Bronchial epithelial cell (primary cell): ENCODE measurements at regions not wholly inside any gene's neighbourhood (a gene's known extent, or its start where the extent isn't known, plus 50 kb on each side); places are given as distances from the start of the nearest gene placed in this dataset.
A peak's percentile ranks its signal among the peaks of the same experiment; 100 is the strongest.

Experiments
- DNase-seq: peaks from one replicate; pipeline ENCODE4 v3.0.0-alpha.2; 2010; ENCODE audit warnings: low read depth
- FAIRE-seq: peaks from 2 replicates; lab custom pipeline; 2011; peaks lifted over from hg19 to GRCh38; lab: Jason Lieb, UNC
- H3K27me3 ChIP-seq: 2 replicates; pipeline ENCODE4 v1.5.1; 2011; ENCODE audit warnings: low read length; ENCODE audit not compliant: control insufficient read depth, insufficient read depth
- H3K36me3 ChIP-seq: 2 replicates; pipeline ENCODE4 v1.5.1; 2011; ENCODE audit warnings: low read length; ENCODE audit not compliant: control insufficient read depth, insufficient read depth
- H3K4me3 ChIP-seq: 2 replicates; pipeline ENCODE4 v1.5.1; 2011; ENCODE audit warnings: mild to moderate bottlenecking, low read depth, low read length, control low read depth
- TF ChIP-seq, protein P1 (sequence below): IDR thresholded peaks from 2 replicates; pipeline ENCODE4 v1.5.1; 2011; ENCODE audit warnings: mild to moderate bottlenecking, moderate library complexity, low read length, control low read depth, inconsistent platforms; ENCODE audit not compliant: insufficient read depth, severe bottlenecking

DNA sequence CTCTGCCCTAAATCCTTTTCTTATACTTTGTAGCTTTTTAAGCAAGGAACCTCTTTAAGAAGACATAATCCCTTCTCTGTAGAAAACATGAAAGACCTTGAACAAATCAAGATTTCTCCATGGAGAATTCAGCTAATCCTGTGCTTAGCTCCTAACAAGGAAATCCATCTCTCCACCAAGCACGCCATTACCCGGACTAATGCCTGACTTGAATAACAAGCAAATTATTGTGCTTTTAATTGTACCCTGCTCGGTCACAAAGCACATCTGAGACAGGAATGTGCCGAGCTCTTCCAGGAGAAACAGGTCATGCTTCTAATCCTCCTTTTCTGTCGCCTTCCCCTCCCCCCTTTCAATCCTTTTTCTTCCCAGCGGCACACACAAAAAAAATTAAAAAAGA, 141.3 kb downstream of the PSAT1 start:
- no peak overlapping the region for H3K4me3 ChIP-seq
- H3K36me3 ChIP-seq = no peaks in the 10 kb centered on the region
- FAIRE-seq (no peak), DNase-seq (no peak)
- TF ChIP-seq, protein P1, sequence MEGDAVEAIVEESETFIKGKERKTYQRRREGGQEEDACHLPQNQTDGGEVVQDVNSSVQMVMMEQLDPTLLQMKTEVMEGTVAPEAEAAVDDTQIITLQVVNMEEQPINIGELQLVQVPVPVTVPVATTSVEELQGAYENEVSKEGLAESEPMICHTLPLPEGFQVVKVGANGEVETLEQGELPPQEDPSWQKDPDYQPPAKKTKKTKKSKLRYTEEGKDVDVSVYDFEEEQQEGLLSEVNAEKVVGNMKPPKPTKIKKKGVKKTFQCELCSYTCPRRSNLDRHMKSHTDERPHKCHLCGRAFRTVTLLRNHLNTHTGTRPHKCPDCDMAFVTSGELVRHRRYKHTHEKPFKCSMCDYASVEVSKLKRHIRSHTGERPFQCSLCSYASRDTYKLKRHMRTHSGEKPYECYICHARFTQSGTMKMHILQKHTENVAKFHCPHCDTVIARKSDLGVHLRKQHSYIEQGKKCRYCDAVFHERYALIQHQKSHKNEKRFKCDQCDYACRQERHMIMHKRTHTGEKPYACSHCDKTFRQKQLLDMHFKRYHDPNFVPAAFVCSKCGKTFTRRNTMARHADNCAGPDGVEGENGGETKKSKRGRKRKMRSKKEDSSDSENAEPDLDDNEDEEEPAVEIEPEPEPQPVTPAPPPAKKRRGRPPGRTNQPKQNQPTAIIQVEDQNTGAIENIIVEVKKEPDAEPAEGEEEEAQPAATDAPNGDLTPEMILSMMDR = no peak
- no peaks in the 10 kb centered on the region for H3K27me3 ChIP-seq

DNA sequence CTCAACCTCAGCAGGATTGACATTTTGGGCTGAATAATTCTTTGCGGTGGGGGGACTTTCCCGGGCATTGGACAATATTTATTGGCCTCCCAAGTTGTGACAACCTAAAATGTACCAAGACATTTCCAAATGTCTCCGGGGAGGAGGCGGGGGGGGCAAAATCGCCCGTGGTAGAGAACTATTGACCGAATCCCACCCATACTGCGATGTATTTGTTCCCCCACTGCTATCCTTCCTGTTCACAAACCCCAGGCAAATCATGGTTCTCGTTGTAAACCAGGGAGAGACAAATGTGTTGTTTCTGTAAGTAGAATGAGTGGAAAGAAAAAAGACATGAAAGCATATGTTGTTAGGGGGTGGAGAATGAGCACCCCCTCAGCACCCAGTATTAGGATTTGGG, 141.9 kb downstream of the PSAT1 start:
- Histone ChIP-seq H3K27me3 (no peaks in the 10 kb centered on the region), H3K4me3 (no peak overlapping the region), H3K36me3 (no peaks in the 10 kb centered on the region)
- FAIRE-seq (no peak), DNase-seq (no peak)
- TF ChIP-seq, protein P1 = no peak

DNA sequence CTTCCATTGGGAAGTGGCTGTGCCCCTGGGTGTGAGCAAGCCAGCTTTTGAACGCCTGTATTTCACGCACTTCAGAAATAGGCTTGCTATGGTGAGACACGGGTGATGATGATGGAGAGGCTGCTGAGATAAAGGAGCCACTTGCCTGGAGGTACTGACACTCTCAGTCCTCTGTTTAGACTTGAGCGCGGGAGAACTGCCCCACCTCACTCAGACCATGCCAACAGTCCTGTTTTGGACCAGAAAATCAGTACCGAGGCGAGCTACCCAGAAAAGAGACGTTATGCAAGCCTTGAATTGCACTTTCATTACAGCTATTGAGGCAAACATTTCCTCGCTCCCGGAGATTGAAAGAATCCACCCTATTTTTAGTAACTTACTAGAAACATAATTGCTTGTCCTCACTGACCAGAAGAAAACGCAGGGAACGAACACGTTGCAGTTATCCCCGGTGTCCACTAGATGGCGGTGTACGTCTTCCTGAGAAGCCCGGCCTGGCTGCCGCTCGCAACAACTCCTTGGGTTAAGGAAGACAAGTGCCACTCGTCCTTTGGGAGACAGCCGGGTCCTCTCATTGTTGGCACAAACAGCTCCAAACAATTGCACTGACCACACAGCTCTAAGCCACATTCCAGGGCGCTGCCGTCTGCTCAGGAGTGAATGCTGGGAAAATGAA, 142.4 kb downstream of the PSAT1 start:
- Histone ChIP-seq H3K36me3 (no peaks in the 10 kb centered on the region), H3K27me3 (no peaks in the 10 kb centered on the region), H3K4me3 (no peak overlapping the region)
- peak; percentile 47 for FAIRE-seq
- DNase-seq = peak; percentile 61
- TF ChIP-seq, protein P1 = peak; percentile 95

DNA sequence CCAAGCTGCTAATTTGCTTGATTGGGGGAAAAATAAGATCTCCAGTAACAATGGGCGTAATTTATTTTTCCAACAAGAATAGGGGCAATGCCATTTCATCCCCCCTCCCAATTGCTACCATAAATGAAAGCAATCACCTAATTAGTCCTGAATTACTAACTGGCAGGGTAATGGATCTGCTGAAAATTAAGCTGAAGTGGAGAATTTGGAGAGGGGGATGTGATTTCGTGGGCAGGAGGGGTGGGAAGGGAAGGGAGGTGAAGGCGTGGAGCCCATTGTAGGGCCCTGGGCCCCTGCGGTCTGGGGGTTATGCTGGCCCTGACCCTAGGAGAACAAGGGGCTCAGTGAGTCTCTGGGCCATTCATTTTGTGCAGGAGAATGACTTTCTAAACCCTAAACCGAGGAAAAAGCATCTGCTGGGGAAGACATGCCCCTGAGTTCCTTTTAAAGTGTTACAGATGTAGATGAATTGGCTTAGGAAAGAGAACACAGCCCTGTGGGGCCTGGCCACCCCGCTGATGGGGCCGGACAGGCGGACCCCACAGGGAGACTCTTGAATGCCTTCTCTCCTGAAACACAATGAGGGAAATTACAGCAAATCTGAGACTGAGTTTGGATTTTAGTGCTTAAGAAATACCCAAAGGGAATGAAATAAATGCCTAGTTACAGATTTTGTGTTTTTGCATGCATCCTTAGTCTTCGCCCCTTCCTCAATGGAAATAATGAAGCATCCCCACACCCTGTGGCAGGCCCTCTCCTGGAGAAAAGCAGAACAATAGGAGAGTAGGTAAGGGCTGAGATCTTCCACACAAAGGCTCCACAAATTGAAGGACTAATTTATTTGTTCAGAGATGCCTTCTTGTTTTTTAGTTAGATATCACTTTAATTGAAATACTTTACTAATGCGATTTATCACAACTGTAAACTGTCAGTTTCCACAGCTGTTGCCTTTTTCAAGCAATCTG, 143.2 kb downstream of the PSAT1 start:
- no peak overlapping the region for H3K4me3 ChIP-seq
- TF ChIP-seq, protein P1 = no peak
- FAIRE-seq (no peak), DNase-seq (no peak)
- H3K27me3 ChIP-seq = no peaks in the 10 kb centered on the region
- H3K36me3 ChIP-seq = no peaks in the 10 kb centered on the region

DNA sequence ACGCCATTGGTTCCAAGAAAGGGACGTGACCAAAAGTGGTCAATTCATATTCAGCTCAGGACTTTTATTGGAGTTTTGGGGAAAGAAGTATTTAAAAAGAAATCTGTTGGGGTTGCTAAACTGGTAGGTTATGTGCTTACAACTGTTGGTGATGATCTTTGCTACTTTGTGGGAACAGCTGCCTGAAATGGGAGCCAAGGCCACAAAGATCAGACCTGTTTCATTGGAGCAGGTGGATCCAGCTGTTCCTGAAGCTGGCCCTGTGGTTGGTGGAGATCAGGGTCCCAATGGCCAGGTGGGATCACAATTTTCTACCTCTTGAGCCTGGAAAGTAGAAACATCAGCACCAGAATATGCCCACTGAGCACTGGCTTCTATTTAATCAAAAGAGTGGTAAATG, 144.5 kb downstream of the PSAT1 start:
- FAIRE-seq (no peak), DNase-seq (no peak)
- no peak overlapping the region for H3K4me3 ChIP-seq
- no peaks in the 10 kb centered on the region for H3K36me3 ChIP-seq
- H3K27me3 ChIP-seq = no peaks in the 10 kb centered on the region
- TF ChIP-seq, protein P1 = no peak
